ENCODE measurements at regions not wholly inside any gene's neighbourhood (a gene's known extent, or its start where the extent isn't known, plus 50 kb on each side); places are given as distances from the start of the nearest gene placed in this dataset.

DNA sequence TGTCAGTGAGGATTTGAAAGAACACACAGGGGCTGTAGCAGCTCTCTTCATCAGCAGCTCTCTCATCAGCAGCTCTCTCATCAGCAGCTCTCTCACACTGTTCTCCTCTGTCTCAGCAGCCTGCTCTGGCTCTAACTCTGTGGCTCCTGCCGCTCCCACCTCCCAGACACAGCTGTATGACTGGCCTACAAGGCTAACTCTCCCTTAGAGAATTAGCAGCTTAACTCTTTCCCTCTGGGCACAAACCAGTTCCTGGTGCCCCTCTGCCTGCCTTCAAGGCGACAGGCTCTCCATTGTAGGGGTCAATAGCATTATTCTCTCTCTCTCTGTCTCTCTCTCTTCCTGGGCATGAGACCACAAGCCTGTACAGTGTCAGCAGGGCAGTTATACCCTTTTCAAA is 385.6 kb upstream of the PCDH10 start:
- no peak for DNase-seq
- TF ChIP-seq, protein P1, sequence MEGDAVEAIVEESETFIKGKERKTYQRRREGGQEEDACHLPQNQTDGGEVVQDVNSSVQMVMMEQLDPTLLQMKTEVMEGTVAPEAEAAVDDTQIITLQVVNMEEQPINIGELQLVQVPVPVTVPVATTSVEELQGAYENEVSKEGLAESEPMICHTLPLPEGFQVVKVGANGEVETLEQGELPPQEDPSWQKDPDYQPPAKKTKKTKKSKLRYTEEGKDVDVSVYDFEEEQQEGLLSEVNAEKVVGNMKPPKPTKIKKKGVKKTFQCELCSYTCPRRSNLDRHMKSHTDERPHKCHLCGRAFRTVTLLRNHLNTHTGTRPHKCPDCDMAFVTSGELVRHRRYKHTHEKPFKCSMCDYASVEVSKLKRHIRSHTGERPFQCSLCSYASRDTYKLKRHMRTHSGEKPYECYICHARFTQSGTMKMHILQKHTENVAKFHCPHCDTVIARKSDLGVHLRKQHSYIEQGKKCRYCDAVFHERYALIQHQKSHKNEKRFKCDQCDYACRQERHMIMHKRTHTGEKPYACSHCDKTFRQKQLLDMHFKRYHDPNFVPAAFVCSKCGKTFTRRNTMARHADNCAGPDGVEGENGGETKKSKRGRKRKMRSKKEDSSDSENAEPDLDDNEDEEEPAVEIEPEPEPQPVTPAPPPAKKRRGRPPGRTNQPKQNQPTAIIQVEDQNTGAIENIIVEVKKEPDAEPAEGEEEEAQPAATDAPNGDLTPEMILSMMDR (IDR thresholded peaks at IDR 0.05; ENCODE audit: borderline replicate concordance) = no peak
- H3K4me1 ChIP-seq = no peaks in the 10 kb centered on the region

DNA sequence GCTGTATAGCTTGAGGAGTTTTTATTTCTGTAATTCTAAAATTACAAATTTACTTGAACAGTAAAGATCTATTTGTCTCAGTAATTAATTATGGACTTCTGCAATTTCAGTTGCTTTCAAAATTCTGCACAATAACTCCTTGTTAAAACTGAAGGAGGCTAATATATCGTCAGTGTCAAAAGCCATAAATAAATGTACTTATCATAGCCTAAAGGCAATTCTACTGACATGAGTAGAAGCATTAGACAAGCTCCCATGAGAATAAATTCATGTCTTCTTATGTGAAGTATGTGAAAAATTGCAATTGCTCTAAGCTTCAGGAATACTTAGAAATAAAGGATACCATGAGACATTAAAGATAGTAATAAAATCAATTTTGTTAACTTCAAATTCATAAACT is 381.2 kb upstream of the PCDH10 start:
- Histone ChIP-seq H3K4me1 (no peaks in the 10 kb centered on the region), H3K36me3 (no peaks in the 10 kb centered on the region), H3K27me3 (ENCODE audit: low read depth) (no peaks in the 10 kb centered on the region), H3K9me3 (replicated peaks) (no peaks in the 10 kb centered on the region), H3K4me3 (no peak overlapping the region), H3K27ac (replicated peaks) (no peak overlapping the region)
- TF ChIP-seq, protein P1 (IDR thresholded peaks at IDR 0.05; ENCODE audit: borderline replicate concordance) = no peak
- no peak for DNase-seq
- intact Hi-C loops (cut with micrococcal nuclease) = no loop called here

More for the DNA sequence above, 385.6 kb upstream of the PCDH10 start:
- intact Hi-C loops (cut with micrococcal nuclease) = no loop called here
- H3K36me3 ChIP-seq = no peaks in the 10 kb centered on the region
- H3K27ac ChIP-seq (replicated peaks) = no peak overlapping the region
- H3K9me3 ChIP-seq (replicated peaks) = no peaks in the 10 kb centered on the region
- H3K27me3 ChIP-seq (ENCODE audit: low read depth) = no peaks in the 10 kb centered on the region
- no peak overlapping the region for H3K4me3 ChIP-seq

DNA sequence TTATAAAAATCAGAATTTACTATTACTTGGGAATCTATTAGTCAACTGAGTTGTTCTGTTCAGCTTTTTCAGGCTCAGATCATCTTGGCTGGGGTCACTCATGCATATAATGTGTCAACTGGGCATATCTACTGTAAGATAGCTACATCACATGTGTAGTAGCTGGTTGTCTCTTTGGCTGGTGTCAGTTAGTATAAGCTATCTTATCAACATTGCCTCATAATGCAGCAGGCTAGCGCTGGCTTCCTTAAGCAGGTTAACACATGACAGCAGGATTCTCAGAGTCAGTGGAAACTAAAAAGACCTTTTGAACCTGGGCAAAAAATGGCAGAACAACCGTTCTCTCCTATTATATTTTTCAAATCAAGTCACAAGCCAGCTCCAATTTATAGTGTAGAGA is 378.3 kb upstream of the PCDH10 start:
- Histone ChIP-seq H3K4me1 (no peaks in the 10 kb centered on the region), H3K27ac (replicated peaks) (no peak overlapping the region), H3K4me3 (no peak overlapping the region), H3K36me3 (no peaks in the 10 kb centered on the region), H3K9me3 (replicated peaks) (no peaks in the 10 kb centered on the region), H3K27me3 (ENCODE audit: low read depth) (no peaks in the 10 kb centered on the region)
- intact Hi-C loops (cut with micrococcal nuclease) = no loop called here
- DNase-seq = no peak
- TF ChIP-seq, protein P1 (IDR thresholded peaks at IDR 0.05; ENCODE audit: borderline replicate concordance) = no peak

DNA sequence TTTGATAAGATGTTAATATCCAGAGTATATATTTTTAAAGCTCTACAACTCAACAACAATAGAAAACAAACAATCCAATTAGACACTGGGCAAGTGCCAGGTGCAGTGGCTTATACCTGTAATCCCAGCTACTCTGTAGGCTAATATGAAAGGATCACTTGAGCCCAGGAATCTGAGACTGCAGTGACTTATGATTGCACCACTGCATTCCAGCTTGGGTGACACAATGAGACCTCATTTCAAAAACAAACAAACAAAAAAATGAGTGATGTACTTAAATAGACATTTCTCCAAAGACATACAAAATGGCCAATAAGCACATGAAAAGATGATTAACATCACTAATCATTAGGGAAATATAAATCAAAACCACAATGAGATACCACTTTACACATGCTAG is 356.8 kb upstream of the PCDH10 start:
- no peaks in the 10 kb centered on the region for H3K27me3 ChIP-seq (ENCODE audit: low read depth)
- TF ChIP-seq, protein P1 (IDR thresholded peaks at IDR 0.05; ENCODE audit: borderline replicate concordance) = no peak
- H3K4me3 ChIP-seq = no peak overlapping the region
- H3K27ac ChIP-seq (replicated peaks) = no peak overlapping the region
- H3K9me3 ChIP-seq (replicated peaks) = peaks cover 8% of the 10 kb centered on the region
- no peaks in the 10 kb centered on the region for H3K36me3 ChIP-seq
- H3K4me1 ChIP-seq = no peaks in the 10 kb centered on the region
- intact Hi-C loops (cut with micrococcal nuclease) = no loop called here
- DNase-seq = no peak

DNA sequence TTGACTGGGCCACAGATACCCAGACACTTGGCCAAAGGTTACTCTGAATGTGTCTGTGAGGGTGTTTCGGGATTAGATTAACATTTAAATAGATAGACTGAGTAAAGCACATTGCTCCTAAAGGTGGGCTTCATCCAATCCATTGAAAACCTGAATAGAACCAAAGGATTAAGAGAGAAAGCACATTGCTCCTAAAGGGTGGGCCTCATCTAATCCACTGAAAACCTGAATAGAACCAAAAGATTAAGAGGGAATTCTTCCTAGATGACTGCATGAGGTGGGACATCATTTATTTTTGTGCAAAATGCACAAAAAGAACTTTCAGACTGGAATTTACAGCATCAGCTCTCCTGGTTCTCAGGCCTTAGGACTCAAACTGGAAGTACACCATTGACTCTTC is 351.2 kb upstream of the PCDH10 start:
- no peak for DNase-seq
- H3K27me3 ChIP-seq (ENCODE audit: low read depth) = no peaks in the 10 kb centered on the region
- intact Hi-C loops (cut with micrococcal nuclease) = no loop called here
- H3K4me1 ChIP-seq = no peaks in the 10 kb centered on the region
- H3K27ac ChIP-seq (replicated peaks) = no peak overlapping the region
- no peak overlapping the region for H3K4me3 ChIP-seq
- H3K36me3 ChIP-seq = no peaks in the 10 kb centered on the region
- H3K9me3 ChIP-seq (replicated peaks) = peaks cover 4% of the 10 kb centered on the region
- TF ChIP-seq, protein P1 (IDR thresholded peaks at IDR 0.05; ENCODE audit: borderline replicate concordance) = no peak

All from left ventricle myocardium inferior (tissue), 1 donor.